ENCODE measurements at regions not wholly inside any gene's neighbourhood (a gene's known extent, or its start where the extent isn't known, plus 50 kb on each side); places are given as distances from the start of the nearest gene placed in this dataset.

GRCh38 chr7:18243731-18244130, 216.1 kb upstream of the PRPS1L1 start:
- TF ChIP-seq CTCF (conservative IDR thresholded peaks at IDR 0.05; ENCODE audit: low read length) = no peak
- no peak for TF ChIP-seq EZH2phosphoT487 (IDR thresholded peaks at IDR 0.05; ENCODE audit: borderline replicate concordance)
